GM21717 (cell line): ENCODE measurements at regions not wholly inside any gene's neighbourhood (a gene's known extent, or its start where the extent isn't known, plus 50 kb on each side); places are given as distances from the start of the nearest gene placed in this dataset.

Experiments used
- ATAC-seq: cut with Tn5 transposase; IDR thresholded peaks from one replicate; pipeline ENCODE4 v1.9.1; 2021; ENCODE audit warnings: mild to moderate bottlenecking, moderate library complexity; ENCODE audit not compliant: unreplicated experiment

DNA sequence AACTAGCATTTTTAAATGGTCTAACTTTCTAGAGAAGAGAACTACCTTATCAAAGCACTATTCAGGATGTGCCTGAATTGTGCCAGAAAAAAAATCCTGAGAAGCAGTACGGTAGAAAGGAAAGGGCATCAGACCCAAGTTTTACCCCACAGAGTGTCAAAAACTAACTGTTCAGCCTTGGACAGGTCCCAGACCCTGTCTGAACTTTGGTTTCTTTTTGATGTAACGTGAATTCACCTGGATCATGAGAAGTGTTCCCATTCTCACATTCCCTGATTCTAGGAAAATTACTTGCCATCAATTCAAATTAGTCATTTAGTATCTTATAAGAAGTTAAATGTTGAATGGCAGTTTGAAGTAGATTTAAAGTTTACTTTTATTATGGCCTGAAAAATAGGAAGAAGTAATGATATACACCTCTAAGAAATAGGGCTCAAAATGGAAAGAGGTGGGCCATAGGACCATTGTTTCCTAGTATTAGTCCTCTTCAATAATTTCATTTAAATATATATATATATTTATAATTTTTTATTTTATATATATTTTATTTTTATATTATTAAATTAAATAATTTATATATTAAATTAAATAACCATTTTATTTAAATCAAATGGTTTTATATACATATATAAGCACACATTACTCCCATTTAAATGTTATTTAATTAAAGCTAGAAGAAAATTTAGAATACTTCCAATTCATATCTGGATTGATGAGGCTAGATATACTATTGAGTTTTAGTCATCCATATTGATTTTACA is 181.9 kb upstream of the PPARGC1A start:
- no peak for ATAC-seq

DNA sequence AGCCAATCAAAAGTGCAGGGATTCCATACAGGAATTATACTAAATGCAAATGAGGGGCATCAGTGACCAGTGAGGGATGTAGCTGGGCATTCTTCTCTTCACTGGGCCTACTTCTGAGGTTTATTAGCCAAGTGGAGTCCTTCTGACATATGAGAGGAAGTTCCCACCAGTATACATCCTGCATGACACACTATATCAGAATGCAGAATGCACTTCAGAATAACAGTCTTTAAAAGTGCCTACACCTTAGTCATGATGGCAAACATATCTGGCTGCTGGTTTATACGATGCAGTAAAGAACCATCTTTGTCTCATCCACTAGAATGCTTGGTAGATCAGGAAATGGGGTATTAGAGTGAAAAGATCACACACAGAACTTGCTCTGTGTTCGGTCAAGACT is 180.3 kb upstream of the PPARGC1A start:
- no peak for ATAC-seq

DNA sequence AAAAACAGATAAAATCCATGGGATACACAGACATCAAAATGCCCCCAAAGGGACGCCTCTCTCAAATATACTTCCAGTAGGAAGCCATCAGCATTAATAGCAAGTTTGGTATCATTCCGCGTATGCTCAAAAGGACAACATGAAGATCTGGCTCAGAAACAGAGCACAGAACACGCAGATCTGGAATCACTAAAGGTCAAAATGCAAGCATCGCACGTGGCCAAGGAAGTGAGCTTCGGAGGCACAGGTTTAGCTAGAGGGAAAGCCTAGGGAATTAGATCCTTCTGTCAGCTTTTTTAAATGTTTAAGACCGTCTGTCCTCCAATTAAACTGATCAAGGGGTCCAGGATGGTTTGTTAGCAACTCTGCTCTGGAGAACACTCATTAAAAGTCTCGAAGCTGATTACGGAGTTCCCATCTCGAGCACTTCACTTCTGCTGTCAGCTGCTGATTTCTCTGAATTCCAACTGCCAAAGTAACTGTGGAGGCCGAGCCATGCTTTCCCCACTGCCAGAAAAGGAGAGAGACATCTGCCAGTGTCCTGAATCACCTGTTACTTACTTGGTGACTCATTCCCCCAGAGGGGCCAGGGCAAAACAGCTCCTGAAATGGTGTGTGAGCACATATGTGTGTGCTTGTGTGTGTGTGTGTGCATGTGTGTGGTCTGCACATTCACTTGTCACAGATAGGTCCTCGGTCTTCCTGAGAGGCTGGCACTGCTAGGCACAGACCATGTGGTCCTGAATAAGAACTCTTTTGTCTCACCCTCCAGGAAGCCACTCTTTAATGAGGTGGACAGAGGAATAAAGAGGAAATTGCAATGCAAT is 177.7 kb upstream of the PPARGC1A start:
- ATAC-seq = no peak

DNA sequence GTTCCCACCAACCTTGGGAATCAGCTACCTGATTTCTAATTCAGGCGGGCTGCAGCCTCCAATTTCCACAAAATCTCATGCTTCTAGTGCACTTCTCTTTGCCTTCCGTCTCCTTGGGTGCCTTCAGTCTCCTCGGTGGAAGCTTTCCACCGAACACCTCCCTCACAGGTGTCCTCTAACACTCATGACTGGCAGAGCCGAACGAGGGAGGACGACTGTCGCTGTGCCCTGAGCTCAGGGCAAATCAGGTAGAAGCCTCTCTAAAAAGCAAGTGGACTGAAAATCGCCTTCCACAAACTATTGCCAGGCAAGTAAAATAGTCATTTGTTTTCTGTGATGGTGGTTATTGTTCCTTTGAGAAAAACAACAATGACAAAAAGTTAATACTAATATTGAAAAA is 176.1 kb upstream of the PPARGC1A start:
- ATAC-seq = no peak

DNA sequence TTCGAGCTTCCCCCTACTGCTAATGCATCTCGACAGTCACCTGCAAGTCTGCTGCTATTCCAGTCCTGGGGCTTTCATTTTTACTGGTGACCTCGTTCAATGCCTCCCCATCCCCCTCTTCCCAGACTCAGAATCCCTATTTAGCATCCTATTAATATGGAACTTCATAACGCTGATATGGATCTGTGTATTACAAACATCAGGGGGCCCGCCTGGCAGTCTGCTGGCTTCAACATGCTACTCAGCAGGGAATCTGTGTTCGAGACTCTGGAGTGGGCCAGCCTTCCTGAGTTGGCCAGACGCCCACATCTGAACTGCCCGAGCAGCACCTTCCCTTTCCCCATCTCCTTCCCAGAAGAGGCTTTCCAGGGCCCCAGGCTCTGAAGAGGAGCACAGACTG is 173.9 kb upstream of the PPARGC1A start:
- ATAC-seq = no peak

DNA sequence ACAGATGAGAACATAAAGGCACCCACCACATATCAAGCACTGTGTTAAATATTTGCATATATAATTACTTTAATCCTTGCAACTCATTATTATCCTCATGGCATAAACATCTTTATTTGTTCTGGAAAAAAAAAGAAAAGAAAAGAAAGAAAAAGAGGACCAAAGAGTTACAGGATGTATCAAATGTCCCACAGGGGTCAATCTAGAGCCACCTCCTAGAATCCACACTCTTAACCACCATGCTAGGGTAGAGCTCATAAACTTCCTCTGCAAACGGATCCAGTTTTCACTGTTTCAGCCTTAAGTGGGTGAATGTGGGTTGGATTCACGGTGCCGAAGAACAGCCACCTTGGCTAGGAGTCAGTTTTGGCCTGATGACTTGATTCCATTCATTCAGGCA is 171.1 kb upstream of the PPARGC1A start:
- ATAC-seq = no peak

DNA sequence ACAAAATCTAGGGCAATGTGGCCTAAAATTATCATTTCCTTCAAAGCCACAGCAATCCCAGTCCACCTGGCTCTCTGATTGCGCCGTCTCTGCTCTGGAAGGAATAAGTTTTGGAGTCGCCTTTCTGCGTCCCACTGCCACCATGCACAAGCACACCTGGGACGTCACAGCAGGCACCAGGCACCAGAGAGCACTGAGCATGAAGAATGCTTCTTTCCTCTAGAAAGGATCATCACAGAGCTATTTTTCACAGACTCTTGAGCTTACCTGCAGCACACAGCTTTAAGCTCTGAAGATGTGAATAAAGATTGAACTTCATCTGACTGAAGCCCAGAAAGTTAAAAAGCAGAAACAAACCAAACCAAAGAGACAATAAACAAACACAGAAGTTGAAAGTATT is 170.0 kb upstream of the PPARGC1A start:
- no peak for ATAC-seq

DNA sequence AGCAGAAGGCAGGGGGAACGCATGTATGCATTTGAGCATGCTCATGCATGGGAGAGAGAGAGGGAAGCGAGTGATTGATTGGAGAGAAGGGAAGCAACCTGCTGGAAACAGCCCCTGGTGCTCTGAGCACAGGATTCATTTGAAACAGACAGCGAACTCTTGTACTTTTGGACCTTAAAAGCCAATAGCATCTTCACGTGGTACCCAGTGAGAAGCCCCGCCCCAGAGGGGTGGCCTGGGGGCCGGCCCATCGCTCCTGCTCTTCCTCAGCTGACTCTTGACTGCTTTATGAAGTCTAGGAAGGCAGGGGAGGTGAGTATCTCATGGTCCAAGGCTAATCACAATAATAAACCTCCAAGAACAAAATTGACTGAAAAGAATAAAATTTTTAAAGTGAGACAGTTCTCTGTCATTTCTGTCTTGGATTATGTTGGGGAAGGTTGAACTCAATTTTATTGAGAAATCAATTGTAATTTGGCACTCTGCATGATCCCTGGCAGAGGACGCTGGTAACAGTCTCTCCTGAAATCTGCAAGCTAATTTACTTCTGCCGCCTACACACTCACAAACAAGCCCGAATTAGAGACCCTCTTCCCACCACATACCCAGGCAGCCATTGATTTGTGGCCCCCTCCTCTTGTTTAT is 168.2 kb upstream of the PPARGC1A start:
- no peak for ATAC-seq

DNA sequence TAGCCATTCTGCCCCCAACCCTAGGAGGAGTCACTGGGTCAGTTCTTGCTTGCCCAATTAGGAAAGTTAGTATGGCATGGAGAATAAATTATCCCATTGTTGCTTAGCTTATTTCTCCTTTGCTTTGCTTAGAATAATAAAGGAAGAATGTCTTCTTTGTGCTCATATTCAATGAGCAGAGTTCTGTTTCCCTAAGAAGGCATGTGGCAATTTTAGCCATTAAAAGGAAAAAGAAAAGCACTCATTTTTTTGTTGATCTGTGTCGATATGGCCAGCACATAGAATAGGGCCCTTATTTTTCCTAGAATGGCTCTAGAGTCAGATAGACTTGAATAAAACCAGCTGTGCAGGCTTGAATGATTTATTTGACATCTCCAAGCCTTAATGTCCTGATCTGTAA is 166.4 kb upstream of the PPARGC1A start:
- ATAC-seq = no peak

DNA sequence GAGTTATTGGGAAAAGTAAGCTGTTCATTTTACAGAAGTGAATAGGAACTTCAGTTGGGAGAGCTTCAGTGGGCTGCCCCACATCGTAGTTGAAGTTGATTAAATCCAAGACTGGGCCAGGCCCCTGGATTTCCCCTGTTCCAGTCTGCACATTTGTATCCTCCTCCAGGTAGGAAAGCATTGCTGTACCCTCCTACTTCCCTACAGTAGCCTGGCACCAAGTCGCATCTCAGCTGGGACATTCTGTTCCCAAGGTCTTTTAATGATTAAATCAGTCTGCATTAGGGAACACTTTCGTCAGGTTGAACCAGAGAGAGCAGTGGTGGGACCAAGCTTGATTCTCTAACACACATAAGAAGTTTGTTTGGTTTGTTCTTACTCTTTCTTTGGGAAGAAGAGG is 165.8 kb upstream of the PPARGC1A start:
- ATAC-seq = no peak

DNA sequence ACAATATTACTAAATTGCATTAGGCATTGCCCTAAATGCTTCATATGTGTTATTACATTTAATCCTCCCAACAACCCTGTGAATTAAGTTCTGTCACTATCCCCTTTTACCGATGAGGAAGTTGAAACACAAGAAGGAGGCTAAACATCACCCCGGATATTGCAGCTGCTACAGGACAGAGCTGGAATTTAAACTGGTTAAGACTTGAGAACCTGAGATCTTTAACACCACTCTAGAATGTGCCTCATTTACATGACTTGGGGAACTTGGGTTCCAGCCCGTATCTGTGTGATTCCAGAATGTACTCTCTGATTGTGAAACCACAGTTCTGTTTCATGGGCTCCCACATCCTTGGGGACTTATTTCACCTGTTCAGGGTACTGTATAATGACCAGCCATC is 165.1 kb upstream of the PPARGC1A start:
- no peak for ATAC-seq

DNA sequence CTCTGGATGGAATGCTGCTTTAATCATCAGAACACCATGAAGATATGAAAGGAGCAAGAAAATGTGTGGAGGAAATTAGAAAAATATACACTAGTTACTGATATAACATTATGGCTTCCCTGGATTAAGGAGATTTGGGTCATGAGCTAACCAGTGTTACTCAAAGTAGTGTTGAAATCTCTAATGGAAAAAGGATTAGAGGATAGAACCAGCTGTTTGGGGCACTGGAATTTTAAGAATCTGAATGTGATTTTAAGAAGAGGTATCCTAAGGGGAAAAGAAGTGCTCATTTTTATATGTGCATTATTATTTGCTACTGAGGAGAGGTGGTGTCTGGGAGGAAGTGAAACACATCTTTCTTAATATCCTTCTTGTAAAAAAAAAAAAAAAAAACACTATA is 164.1 kb upstream of the PPARGC1A start:
- ATAC-seq = no peak

DNA sequence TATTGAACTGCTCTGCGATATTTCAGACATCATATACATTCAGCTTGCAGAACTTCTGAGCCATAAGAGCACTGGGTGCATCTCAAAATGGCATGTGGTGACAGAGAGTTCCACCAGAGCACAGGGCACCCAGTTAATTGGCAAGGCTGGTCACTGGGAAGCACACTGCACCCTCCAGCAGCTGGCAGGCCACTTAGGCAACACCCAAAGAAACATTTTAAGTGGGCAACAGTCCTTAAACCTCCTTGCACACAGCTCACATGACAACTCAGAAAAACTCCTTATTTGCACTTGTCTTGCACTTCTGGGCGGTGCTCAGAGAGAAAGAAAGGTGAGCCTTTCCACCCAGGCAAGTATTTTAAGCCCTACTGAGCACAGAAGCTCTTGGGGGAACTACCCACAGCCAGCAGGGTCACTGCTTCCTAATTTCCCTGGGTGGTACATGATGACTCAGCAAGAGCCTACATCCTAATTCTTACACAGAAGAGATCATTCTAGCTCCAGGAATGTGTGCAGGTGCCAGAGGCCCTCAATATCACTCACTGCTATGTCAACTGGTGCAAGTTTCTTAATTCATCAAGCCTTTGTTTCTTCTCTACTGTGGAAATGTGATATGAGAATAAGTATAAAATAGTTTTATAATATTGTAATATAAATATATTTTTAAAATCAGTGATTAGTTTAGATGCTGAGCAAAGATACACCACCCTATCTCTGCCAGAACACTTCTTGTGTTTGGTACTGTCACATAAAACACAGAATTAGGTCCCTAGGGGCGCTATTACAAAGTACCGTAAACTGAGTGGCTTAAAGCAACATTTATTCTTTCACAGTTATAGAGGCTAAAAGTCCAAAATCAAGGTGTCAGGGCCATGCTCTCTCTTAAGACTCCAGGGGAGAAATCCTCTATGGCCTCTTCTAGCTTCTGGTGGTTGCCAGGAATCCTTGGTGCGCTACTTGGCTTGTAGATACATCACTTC is 155.1 kb upstream of the PPARGC1A start:
- ATAC-seq = no peak

DNA sequence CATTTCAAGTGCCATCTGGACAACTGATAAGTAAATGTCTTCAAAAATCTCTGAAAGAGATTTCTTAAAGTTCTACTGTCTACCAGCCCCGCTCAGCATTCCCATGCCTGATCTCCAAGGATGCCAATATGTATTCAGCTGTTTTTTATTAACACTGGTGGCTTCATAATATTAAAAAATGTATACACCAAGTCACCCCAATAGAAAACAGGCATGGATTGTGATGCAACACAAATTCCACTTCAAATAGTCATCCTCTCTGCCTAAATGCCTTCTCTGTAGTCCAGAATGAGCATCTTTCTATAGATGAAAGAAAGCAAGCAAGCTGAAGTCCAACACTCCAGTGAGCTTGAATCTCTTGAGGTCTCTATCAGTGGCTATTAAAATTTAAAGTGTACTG is 152.2 kb upstream of the PPARGC1A start:
- no peak for ATAC-seq

DNA sequence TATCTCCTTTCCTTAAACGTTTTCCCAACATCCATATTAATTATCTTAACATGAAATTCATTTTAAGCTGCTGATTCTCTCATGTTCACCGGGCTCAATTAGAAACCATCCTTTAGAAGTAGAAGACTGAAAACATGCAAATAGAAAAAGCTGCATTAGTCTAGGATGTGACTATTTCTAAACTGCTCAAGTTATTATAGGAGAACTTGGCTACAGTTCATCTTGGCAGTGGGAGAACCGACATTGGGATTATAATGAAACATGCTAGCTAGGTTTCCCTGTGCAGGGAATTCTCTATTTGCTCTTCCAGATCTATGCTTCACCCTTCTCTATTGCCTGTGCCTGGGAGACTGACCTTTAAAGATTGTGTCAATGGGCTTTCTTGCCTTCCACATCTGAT is 151.0 kb upstream of the PPARGC1A start:
- no peak for ATAC-seq

DNA sequence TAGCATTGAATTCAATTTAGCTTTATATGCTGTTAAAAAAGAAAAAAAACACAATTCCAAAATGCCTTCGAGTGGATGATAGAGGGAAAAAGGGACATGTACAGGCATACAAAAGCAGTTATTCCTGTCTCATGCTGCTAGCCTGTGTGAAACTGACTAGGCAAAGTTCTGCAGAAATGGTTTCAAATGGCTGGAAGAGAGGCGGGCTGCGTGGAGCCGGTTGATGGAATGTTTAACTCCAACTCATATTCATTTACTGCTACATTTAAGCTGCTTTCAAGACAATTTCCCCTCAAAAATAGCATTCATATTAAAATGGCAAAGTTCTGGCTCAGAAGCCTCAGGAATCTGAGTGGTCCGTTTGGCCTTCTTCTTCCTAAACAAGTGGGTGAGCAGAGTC is 143.8 kb upstream of the PPARGC1A start:
- no peak for ATAC-seq

DNA sequence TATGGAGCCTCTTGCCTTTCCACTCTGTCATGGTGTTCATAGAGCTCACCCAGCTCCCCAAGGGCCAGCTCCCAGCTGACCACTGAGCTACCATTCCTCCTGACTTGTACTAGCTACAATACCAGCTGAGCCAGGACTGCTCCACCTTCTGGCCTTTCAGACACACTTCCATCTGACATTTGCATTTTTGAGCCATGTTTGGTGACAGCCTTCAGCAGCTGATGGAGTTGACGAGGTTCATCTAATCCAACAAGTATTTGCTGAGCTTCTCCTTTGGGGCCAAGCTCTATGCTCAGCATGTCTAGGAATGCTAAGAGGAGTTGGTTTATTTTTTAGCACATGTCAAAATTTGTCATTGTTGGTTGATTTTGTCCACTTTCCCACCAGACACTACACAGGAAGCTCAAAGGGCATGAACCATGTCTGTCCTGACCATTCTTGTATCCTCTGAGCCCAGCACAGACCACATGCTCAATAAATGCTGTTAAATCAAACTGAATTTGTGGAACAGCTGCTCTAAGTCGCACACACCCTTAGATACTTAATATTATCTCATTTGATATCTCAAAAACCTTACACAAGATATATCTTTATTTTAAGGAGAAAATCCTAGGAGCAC is 142.6 kb upstream of the PPARGC1A start:
- ATAC-seq = no peak

DNA sequence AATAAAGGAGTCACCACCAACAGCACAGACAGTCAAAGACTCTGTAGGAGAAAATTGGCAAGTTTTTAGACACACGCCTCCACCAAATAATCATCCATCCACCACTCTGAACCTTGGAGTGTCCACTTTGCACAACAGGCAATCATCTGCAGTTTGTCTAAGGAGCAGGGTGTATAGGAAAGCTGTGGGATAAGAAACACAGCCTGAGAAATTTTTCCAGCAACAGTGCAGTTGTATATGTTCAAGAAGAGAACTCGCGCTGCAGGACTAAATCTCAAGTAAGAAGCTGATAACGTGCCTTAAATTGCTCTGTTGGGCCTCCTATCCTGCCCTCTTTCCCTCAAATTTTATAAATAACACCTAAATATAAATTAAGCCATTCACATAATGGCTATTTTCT is 136.7 kb upstream of the PPARGC1A start:
- ATAC-seq = no peak

DNA sequence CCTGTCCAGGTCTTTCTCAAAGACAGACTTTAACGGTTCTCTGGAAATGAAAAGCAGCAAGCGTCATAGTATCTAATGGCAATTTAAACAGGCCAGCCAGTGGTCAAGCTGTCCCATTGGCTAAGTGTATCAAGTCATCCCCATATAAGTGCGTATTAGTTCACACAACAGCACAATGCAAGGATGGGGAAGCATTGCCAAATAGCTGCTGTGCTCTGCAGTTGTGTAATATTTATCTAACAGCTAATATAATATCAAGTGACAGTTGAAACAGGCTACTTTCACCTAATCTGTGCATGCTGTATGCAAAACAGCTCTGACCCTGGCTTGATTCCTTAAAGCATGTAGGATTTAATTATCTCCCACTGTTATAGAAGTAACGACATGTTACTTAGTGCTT is 134.8 kb upstream of the PPARGC1A start:
- no peak for ATAC-seq

DNA sequence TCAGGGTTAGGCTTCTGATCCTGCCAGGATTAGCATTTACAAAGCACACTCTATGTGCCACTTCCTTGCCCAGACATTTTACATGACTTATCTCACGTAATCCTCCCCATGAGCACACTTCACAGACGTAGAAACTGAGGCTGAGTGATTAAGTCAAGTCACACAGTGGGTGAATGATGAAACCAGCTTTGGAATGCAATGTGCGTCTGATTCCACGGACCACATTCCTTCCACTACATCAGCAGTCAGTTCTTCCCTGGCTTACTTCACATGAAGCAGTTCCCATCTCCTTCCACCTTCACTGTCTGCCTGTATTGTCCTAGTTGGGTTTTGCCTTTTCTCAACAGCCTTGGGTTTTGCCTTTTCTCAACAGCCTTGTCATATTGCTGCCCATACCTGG is 134.3 kb upstream of the PPARGC1A start:
- no peak for ATAC-seq
